ENCODE measurements at regions not wholly inside any gene's neighbourhood (a gene's known extent, or its start where the extent isn't known, plus 50 kb on each side); places are given as distances from the start of the nearest gene placed in this dataset.
"Not testable (repeated sequence)": the region's sequence is repeated elsewhere in the genome, so short reads cannot be mapped to it uniquely, and the experiment has no call there.

- DNase-seq: no peak
Measured at GRCh38 chr2:192814376-192814775, 619.6 kb upstream of the TMEFF2 start.

GRCh38 chr2:192813341-192813740, 618.6 kb upstream of the TMEFF2 start:
- no peak for DNase-seq

- no peak for DNase-seq
Measured at GRCh38 chr2:192809173-192809572, 614.4 kb upstream of the TMEFF2 start.

GRCh38 chr2:192783643-192784042, 588.9 kb upstream of the TMEFF2 start:
- no peak for DNase-seq

DNA sequence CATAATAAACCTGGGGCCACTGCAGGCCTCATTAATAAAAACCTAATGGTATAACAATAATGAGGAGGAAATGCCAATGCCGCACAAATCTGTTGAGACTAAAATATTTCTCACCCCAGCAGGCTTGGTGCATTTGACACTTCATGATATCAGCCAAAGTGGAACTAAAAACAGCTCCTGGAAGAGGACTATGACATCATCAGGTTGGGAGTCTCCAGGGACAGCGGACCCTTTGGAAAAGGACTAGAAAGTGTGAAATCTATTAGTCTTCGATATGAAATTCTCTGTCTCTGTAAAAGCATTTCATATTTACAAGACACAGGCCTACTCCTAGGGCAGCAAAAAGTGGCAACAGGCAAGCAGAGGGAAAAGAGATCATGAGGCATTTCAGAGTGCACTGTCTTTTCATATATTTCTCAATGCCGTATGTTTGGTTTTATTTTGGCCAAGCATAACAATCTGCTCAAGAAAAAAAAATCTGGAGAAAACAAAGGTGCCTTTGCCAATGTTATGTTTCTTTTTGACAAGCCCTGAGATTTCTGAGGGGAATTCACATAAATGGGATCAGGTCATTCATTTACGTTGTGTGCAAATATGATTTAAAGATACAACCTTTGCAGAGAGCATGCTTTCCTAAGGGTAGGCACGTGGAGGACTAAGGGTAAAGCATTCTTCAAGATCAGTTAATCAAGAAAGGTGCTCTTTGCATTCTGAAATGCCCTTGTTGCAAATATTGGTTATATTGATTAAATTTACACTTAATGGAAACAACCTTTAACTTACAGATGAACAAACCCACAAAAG, 580.9 kb upstream of the TMEFF2 start:
- DNase-seq: no peak

GRCh38 chr2:192775011-192775410, 580.3 kb upstream of the TMEFF2 start:
- no peak for DNase-seq

- no peak for DNase-seq
Measured at GRCh38 chr2:192773044-192773443, 578.3 kb upstream of the TMEFF2 start.

DNA sequence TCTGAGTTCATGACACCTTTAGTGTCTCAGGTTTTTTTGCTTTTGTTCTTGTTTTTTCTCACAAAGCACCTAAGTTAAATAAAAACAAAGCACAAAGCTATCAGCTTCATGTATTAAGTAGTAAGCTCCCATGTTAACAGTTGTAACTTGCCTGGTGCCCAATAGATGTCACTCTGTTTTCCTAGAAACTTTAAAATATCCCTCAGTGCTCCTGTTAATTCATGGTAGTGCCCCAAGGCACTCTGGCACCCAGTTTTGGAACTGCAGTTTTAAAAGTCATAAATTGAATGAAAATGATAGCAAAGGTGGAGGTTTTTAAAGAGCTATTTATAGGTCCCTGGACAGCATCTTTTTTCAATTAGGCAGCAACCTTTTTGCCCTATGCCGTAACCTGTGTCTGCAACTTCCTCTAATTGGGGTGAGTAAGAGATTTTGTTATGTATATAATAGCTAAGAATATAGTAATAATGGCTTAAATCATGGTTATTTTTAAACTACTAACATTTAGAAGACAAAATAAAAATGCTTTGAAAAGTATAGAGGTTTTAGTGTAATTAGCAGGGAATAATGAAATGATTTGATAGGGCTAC, 555.0 kb upstream of the TMEFF2 start:
- DNase-seq: no peak

DNA sequence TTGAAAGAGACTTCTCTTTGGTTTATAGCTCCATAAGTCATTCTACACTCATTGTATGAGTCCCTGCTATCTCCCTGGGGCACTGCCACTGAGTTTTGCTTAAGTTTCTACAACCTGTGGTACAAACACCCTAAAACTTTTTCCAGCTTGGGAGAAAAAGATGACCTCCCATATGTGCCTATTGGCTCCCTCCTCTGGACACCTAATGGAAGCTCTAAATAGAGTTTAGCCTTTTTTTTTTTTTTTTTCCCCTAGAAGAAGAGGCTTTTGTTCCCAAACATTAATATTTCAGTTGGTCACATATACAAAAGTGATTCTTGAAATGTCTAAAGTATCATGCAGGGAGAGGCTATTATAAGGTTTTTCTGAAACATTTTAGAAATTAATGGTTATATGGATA, 547.2 kb upstream of the TMEFF2 start:
- no peak for DNase-seq

DNA sequence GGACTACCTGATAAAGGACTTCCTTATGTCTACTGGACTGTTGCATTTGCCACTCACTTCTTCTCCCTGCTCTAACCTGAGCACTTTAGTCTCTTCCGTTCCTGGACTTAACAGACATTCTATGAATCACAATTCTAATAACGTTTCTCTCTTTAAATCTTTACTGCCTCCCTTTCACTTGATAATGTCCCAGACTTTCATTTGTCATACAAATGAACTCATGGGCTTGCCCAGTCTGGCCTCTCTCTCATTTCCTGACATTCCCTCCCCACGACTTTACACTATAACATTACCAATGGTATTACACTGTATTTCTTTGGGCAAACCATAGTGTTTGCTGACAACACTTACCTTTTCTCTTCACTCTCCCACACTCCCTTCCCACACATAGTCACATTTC, 540.7 kb upstream of the TMEFF2 start:
- no peak for DNase-seq

DNA sequence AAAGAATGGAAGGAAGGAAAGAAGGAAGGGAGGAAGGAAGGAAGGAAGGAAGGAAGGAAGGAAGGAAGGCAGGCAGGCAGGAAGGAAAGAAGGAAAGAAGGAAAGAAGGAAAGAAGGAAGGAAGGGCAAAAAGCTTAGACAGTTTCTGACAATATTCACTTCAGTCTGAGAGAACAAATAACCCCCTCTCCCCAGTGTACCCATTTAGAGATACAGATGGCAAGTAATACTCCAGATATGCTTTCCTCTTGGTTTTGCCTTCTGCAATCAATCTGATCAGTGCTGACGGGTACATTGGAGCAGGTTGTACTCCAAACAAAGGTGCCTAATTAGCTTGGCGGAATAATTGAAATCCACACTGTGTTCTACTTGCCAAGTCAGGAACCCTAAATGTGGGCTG, 534.6 kb upstream of the TMEFF2 start:
- DNase-seq: no peak

- no peak for DNase-seq
Measured at GRCh38 chr2:192725991-192726390, 531.3 kb upstream of the TMEFF2 start.

GRCh38 chr2:192719629-192720028, 524.9 kb upstream of the TMEFF2 start:
- DNase-seq: no peak

DNA sequence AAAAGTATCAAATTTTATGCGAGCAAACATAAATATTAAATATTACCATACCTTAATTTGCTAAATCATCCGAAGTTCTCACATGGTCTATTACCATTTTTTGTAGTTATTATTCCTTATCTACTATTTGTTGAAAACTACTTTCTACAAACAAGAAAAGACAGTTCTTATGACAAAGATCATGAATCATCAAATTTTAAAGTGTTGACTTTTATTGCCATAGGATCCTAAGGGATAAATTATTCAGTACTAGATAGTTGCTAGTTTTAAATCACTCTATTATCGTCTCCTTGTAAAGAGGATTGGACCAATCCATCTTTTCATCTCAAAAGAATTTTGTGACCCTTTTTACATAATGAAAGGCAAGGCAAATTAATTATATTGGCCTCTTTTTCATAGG, 523.6 kb upstream of the TMEFF2 start:
- DNase-seq: no peak

DNA sequence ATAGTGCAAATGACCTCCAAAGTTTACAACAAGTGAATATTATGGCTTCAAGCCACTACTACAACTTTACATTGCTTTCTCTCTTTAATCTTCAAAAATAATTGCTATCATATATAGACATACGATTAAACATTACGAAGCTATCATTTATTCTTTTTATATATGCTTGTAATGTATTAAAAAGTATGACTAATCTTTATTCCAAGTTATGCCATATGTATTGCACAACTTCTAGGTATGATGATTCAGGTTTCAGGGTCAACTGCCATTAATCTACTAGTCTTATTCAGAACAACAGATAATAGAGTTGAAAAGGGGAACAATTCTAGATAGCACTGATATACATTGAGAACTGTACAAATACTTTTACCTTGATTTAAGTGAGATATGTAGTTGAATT, 506.2 kb upstream of the TMEFF2 start:
- DNase-seq: no peak

DNA sequence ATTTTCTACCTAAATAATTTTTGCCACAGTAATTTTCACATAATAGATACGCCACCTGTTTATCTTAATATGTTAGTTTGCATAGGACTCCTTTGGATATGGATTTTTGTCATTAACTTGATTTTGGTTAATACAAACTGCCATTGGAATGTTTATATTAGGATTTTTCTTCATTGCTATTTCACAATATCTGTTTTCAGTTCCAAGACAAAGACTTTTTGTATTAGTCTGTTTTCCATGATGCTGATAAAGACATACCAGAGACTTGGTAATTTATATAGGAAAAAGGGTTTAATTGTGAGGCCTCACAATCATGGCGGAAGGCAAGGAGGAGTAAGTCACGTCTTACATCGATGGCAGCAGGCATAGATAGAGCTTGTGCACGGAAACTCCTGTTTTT, 503.1 kb upstream of the TMEFF2 start:
- no peak for DNase-seq

- DNase-seq: no peak
Measured at GRCh38 chr2:192696857-192697256, 502.1 kb upstream of the TMEFF2 start.

DNA sequence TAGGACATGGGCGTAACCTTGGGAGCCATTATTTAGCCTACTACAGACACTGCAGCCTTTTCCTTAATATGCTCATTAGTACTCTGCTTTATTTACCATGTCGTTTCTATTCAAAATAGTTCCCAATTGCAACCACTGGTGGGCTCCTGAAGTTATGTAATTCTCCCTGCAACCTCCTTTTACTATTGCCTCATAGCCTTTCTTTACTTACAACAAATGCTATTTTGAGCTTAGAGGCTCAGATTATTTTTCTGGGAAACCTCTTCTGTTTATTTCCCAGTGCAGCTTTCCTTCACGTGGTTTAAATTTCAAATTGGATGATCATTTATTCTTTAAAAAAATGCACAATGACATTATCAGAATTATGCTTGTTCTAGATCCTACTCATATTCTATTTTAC, 492.3 kb upstream of the TMEFF2 start:
- DNase-seq: no peak

DNA sequence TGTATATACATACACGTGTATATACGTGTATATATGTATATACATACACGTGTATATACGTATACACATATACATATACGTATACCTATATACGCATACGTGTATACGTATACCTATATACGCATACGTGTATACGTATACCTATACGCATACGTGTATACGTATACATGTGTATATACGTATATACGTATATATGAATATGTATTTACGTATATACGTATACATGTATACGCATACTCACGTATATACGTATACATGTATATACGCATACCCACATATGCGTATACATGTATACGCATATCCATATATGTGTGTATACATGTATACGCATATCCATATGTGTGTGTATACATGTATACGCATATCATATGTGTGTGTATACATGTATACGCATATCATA, 487.8 kb upstream of the TMEFF2 start:
- not testable (repeated sequence) for DNase-seq

- DNase-seq: no peak
Measured at GRCh38 chr2:192675681-192676080, 480.9 kb upstream of the TMEFF2 start.

DNA sequence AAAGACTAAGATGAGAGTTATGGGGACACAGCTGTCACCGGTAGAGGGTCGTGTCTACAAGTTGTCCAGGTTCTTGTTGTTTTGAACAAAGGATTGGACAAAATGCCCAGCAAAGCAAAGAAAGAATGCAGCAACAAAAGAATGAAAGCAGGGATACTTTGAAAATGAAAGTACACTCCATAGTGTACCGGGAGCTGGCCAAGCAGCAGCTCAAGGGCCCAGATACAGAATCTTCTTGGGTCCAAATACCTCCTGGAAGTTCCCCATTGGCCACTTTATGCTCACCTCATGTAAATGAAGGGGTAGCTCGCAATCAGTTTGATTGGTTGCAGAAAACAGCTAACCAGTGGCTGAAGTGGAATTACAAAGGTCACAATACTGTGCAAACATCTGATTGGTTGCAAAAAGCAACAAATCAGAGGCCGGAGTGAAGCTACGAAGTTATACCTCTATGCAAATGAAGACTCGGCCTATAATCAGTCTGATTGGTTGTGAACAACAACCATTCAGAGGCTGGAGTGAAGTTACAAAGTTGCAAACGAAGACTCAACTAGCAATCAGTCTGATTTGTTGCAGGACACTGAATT, 474.9 kb upstream of the TMEFF2 start:
- no peak for DNase-seq

DNA sequence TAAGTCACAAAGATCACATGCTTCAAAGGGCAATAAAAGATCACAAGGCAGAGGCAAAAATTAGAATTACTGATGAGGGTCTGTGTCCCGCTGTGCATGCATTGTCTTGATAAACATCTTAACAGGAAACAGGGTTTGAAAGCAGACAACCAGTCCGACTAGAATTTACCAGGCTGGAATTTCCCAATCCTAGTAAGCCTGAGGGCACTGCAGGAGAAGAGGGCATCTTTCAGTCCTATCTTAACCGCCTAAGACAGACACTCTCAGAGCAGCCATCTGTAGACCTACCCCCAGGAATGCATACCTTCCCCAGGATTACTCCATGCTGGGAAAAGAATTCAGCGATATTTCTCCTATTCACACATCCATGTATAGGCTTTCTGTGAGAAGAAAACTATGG, 465.8 kb upstream of the TMEFF2 start:
- DNase-seq: not testable (repeated sequence)

DNA sequence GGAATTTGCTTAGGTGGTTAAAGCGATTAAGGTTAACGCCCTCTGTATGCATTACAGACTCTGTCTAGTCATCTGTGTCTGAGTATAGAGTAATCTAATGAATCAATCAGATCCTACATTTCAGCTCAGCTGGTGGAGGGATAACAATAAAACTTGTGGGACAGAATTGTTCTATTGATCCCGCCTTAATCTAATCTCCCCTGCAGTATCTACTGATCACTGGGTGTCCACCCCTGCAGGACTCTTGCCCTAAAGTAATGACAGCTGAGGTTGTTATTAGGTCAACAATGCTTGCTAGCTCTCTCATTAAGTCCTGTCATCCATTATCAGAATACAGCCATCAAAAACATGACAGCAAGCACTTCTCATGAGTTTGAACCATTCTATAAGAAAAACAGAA, 462.6 kb upstream of the TMEFF2 start:
- DNase-seq: no peak

GRCh38 chr2:192655916-192656315, 461.2 kb upstream of the TMEFF2 start:
- no peak for DNase-seq

All from NCI-H187 (cell line).